ENCODE measurements at regions not wholly inside any gene's neighbourhood (a gene's known extent, or its start where the extent isn't known, plus 50 kb on each side); places are given as distances from the start of the nearest gene placed in this dataset.

DNA sequence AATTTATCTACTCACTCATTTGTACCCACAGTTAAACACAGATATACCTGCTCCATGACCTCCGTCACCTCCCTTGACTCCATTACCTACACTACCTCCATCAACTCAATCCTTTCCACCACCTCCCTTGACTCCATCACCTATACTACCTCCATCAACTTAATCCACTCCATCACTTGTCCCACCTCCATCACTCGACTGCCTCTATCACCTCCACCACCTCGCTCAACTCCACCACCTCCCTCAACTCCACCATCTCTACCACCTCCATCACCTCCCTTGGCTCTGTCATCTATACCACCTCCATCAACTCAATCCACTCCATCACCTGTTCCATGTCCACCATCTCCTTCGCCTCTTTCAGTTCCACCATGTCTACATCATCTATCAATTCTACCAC, 51.3 kb upstream of the WNT7A start:
- TF ChIP-seq, protein P1, sequence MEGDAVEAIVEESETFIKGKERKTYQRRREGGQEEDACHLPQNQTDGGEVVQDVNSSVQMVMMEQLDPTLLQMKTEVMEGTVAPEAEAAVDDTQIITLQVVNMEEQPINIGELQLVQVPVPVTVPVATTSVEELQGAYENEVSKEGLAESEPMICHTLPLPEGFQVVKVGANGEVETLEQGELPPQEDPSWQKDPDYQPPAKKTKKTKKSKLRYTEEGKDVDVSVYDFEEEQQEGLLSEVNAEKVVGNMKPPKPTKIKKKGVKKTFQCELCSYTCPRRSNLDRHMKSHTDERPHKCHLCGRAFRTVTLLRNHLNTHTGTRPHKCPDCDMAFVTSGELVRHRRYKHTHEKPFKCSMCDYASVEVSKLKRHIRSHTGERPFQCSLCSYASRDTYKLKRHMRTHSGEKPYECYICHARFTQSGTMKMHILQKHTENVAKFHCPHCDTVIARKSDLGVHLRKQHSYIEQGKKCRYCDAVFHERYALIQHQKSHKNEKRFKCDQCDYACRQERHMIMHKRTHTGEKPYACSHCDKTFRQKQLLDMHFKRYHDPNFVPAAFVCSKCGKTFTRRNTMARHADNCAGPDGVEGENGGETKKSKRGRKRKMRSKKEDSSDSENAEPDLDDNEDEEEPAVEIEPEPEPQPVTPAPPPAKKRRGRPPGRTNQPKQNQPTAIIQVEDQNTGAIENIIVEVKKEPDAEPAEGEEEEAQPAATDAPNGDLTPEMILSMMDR (IDR thresholded peaks at IDR 0.05) = no peak
- no peak for TF ChIP-seq TCF7L2 (IDR thresholded peaks at IDR 0.05; ENCODE audit: low read depth, low read length)
- no peak for TF ChIP-seq POLR2AphosphoS5 (IDR thresholded peaks at IDR 0.05; ENCODE audit: low read depth, low read length)

Measured in Panc1 (cell line).